Fibroblast of skin of abdomen (primary cell): ENCODE measurements at regions not wholly inside any gene's neighbourhood (a gene's known extent, or its start where the extent isn't known, plus 50 kb on each side); places are given as distances from the start of the nearest gene placed in this dataset.

ENCODE experiments used
- DNase-seq: peaks from one replicate; pipeline ENCODE4 v3.0.0-alpha.2; 2013

DNA sequence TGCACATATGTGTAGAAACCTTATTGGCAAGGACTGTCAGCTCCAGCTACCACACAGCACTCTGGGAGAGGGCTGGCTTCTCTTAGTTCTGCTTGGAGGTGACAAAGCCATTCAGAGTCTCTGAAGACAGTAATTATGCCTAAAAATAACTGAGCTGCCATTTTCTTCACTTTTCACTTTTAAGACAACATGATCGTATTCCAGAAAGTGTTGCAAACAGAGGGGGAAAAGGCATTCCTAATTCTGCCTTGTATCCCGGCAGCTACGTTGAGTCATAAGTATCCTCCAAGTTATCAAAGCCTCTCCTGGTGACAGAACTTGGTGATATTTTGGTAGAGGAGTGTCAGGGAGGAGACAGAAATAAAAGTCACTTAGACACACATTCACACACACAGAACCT lies 327.7 kb downstream of the HAPSTR1 start:
- no peak for DNase-seq

DNA sequence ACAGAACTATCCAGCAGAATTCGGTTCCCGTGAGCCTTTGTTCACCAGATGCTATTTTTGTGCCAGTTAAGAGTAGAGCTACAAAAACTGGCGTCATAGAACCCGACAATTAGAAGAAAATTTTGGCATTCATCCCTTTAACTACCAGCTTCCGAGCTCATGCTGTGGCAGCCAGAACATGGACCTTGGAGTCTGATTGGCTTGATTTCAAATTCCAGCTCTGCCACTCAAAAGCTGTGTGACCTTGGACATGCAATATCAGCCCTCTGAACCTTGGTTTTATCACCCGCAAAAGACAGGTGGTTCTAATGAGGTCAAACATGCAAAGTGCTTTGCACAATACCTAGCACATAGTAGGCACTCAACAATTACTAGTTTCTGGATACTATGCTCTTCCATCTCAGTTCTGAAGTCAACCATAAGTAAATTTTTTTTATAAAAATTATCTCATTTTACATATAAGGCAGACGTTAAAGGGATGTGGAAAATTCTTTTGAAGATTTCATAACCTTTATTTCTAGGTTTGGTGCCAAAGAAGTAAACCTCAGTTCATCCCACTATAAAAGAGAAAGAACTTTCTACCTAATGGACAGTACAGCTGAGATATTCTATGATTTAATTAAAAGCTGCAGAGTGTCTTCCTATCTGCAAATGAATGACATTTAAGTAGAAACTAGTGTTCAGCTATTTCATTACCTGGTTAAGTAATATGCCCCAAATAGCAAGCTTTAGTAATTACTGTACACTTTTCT lies 331.5 kb downstream of the HAPSTR1 start:
- no peak for DNase-seq

DNA sequence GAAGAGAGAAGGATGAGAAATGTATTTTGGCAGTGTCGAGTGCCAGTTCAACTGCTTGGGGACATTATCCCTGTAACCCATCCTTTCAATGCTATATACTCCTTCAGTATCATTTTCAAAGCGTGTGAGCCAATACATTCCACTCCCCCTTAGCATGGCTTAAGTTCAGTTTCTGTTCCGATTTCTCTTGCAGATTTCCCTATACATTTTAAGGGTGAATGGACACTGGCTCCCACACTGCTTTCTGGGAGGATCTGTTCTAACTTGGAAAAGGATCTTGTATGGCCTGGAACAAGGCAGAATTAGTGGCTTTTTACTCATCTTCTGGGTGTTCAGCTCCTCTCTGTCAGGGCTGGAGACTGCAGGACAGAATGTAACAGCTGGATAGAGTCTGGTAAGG lies 333.8 kb downstream of the HAPSTR1 start:
- DNase-seq: no peak

DNA sequence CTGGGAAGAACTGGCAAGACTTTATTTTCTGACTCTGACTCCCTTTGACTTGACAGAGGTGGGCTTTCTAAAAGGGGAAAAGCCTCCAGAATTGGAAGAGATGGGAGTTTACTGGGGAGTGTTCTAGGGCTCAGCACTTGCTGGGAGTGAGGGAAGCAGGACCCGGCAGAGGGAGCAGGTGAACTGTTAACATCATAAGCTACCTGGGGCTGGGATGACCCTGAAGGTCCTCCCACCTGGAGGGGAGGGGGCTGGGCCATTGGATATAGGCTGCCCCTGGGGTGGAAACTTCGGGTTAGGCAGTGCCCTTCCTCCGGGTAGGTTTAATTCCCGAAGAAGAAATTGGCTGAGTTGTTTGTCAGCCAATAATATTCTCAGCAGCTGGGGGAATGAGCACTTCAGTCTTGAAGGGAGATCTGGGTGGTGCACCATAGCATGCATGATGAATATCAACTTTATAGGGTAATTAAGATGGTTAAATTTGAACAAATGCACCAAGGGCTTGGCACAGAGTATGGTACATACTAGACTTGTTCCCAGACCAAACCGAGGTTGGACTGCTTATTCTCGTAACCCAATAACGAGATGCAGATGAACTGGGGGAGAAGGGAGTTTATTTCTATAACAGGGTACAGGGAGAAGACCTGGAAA lies 337.0 kb downstream of the HAPSTR1 start:
- DNase-seq: no peak

DNA sequence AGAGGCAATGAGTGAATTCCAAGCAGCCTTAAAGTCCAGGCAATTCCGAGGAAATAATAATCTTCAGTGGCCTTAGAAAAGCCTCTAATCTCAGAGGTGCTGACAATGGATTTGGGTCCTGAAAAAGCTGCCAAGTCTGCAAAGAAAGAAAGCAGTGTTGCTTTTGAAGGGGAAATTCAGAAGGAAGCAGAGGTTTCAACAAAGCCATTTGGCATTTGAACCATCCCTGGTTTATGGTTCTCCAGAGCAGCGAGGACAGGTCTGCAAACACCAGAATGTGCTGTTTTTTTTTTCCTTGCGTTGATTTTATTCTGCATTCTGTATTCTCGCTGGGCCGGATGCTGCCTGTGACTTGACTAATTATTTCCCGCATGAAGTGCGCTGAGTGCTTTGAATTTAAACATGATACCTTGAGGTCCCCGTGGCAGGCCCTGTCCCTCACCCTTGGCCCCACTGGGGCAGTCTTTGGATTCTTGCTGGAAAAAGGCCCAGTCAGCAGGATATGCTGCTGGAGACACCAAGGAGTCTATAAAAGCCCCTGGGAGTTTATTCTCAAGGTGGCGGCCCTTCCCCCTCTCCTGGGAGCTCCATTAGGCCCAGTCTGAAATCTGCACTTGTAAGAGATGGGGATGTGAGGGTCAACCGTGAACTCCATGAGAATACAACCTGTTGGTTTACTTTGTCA lies 338.3 kb downstream of the HAPSTR1 start:
- DNase-seq: no peak

DNA sequence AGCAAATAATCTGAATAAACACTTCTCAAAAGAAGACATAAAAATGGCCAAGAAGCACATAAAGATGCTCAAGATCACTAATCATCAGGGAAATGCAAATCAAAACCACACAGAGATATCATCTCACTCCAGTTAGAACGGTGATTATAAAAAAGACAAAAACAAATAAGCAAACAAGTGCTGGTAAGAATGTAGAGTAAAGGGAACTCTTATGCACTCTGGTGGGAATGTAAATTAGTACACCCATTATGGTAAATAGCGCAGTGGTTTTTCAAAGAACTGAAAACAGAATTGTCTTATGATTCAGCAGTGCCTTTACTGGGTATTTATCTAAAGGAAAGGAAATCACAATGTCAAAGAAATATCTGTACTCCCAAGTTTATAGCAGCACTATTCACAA lies 343.2 kb downstream of the HAPSTR1 start:
- no peak for DNase-seq

DNA sequence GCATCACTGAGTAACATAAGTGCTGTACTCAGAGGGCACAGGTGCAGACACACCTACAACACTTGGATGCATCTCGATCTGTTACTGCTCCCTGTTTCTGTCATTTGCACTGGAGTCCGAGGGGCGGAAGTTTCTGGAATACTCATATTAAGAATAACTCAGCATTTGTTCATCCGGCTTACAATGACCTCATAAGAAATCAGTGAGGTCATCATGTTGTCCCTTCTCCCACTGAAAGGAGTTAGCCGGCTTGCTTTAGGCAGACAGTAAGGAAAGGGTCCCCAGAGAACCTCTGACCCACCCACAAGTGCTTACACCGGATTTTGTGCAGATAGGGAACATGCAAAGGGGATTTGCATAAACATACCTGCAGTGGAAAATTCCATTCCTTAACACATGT lies 344.7 kb downstream of the HAPSTR1 start:
- DNase-seq: no peak

DNA sequence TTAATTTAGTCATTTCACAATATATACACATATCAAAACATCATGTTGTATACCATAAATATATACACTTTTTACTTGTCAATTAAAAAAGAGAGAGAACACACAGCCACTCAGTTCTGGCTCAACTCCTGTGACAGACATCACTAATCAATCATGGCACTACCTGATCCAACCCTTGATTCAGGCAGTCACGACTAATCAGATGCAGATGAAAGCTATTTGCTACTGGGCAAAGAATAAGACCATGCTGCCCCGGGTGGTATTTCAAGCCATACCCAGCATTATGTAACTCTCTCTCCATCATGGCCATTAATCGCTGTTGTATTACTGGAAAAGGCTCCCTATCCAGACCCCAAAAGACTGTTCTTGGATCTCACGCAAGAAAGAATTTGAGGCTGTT lies 345.7 kb downstream of the HAPSTR1 start:
- no peak for DNase-seq

DNA sequence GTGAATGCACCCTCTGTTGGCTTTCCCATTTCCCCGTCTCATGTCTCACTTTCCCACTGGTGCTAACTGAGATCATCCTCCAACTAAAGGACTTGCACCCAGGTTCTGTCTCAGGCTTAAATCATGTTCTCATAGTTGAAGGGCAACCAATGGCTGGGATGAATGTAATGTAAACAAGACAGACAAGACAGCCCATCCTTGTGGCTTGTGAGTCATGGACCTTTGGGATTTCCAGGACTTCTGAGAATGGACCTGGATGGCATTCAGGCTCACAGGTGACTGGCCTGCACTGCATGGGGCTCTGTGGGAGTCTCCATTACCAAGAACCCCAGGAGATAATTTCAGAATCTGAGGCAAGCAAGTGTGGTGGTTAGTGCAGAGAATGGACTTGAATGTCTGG lies 347.5 kb downstream of the HAPSTR1 start:
- no peak for DNase-seq

DNA sequence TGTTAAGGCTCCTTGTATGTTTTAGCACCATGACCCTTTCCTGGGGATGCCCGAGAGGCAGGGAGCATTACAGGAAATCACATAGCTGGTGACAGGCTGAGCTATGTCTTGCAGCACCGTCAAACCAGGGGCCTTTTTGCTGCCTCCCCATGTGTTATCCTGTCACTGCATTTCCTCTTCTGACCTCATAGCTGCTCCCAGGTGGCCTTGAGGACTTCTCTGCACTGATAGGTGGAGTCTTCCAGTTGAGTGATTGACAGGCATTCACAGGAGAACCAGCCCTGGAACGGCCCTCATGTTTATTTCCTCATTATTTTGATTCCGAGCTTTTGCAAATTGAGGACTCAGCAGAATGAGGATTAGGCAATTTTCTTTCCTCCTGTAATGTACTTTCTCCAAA lies 349.6 kb downstream of the HAPSTR1 start:
- DNase-seq: no peak

DNA sequence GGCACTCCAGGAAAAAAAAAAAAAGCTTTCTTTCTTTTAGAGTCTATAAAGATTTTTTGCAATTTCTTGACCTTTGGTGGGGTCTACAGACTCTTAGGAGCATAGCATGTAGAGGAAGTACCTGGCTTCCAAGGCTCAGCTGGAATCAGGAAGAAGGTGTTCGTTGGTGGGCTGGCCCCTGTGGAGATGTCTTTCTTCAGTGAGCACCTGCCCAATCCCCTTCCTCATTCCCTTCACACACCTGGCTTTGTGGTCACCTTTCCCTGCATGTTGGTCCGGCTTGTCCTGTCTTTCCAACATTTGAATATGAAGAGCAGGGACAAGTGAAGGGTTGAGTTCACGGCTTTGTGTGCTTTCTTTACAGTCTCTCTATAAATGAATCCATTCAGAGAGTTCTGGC lies 352.4 kb downstream of the HAPSTR1 start:
- DNase-seq: no peak

DNA sequence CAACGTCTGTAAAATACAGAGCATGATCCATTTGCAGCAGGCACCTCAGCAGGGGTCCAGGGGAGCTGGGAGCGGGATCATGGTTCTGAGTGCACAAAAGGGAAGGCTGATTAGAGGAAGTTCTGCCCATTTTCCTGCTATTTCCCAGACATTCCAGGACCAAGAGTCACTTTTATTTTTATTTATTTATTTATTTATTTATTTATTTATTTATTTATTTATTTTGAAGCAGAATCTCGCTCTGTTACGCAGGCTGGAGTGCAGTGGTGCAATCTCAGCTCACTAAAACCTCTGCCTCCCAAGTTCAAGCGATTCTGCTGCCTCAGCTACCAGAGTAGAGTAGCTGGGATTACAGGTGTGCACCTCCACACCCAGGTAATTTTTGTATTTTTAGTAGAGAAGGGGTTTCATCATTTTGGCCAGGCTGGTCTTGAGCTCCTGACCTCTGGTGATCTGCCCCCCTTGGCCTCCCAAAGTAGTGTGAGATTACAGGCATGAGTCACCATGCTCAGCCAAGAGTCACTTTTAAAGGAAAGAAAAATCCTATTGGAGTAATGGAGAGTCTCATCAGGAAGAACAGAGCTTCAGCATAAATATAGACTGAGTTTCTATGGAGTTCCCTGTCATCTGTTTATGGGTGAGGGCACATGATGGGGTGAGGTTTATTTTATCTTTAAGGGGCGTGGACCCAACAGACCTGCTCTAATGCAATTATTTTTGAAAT lies 355.2 kb downstream of the HAPSTR1 start:
- DNase-seq: no peak

DNA sequence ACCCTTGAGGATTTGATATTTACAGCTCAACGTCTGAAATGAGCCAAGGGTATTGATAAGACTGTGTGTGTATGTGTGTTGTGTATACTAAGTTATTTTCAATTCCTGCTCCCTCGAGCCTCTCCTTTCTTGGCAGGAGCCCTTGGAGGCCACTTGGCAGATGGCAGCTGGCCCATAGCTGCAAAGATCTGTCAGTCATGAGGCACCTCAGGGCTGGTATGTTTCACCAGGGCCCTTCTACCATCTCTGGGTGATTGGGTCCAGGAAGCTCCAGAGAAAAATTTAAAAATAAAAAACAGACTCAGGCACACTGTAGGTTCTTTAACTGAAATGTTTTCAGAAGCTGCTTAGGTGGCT lies 355.7 kb downstream of the HAPSTR1 start:
- DNase-seq: no peak

DNA sequence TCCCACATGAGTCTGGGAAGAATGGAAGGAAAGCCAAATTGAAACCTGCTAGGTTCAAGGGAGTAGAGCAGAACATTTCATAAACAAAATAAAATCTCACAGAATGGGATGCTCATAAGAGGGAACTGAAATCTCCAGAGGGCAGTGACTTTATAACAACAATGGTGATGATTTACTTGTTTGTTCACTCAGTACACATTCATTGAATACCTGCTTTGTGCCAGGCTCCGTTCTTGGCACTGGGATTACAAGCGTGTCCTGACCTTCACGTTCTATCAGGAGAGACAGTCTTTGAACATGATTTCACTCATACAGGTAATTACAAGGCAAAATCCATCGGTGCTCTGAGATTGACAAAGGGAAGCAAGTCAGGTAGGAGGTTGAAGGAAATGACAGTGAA lies 356.3 kb downstream of the HAPSTR1 start:
- no peak for DNase-seq

DNA sequence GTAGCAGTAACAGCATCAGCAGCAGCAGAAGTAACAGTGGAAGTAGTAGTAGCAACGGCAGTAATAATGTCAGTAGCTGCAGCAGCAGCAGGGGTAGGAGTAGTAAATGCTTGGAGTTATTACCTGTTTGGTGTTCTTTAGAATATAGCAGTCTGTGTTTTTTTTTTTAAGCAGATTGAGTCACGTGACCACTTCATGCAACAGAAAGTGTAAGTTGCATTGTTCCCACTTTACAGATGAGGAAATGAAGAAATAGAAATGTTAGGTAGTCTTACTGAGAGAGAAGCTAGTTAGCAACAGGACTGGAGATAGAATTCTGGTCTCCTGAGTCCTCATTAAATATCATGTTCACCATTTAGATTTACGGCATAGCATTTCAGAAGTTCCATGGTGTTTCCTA lies 358.2 kb downstream of the HAPSTR1 start:
- DNase-seq: no peak

DNA sequence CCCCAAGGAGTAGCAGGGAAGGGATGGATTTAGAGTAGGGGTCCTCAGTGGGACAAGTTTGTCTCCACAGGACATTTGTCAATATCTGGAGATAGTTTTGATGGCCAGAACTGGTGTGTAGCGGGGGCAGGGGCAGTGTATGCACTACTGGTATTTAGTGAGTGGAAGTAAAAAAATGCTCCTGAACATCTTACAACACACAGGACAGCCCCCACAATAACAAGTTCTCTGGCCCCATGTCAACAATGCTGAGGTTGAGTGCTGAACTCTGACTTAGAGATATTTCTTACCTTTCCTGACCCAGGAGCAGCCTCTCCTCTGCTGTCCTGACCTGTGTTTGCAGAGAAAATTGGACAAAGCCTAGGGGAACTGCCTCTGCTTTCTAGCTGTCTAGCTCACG lies 365.8 kb downstream of the HAPSTR1 start:
- no peak for DNase-seq

DNA sequence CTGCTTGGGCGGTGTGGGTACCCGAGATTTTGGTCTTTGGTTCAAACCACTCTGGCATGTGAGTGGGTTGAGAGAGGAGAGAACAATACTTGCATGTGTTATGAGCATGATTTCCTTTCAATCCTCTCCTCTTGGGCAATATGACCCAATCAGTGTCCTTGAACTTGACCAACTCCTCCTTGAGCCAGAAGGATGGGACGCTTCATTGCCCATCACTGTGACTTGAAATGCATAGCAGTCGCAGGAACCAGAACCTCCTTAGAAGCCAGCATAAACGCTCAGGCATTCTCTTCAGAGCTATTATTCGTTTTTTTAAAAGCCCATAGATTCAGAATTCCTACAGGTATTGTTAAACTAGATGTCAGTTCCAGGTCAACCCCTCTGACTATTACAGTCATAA lies 367.4 kb downstream of the HAPSTR1 start:
- DNase-seq: no peak

DNA sequence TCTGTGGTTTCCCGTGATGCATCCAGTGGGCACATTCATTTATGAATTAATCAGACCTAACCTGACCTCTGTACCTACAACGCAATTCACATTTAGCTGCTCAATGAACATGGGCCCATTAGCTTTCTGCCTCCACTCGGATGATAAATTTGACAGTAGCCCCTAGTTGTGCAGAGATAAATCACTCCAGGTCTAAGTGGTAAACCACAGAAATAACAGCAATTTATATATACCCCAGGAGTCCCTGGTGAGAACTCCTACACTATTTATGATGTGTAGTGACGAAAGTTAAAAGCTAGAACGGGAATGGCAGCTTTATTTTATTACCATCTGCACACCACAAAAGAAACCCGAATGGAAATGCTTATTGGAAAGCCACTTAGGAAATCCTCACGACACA lies 371.5 kb downstream of the HAPSTR1 start:
- DNase-seq: no peak

DNA sequence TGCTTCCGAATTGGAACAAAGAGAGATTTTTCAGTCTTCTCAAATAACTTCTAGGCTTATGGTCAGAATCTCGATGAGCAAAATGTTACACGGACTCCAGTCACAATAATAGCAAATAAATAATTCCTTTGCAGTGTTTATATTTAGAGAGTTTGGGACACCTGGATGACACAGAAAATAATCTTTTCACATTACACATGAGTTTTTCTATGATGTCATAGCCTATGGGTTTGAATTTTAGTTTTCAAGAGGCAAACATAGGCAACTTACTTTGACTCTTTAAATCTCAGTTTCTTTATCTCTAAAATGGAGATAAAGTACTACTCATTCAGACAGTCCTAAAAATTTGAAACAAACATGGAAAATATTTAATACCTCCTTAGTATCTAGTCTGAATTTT lies 372.0 kb downstream of the HAPSTR1 start:
- DNase-seq: no peak

DNA sequence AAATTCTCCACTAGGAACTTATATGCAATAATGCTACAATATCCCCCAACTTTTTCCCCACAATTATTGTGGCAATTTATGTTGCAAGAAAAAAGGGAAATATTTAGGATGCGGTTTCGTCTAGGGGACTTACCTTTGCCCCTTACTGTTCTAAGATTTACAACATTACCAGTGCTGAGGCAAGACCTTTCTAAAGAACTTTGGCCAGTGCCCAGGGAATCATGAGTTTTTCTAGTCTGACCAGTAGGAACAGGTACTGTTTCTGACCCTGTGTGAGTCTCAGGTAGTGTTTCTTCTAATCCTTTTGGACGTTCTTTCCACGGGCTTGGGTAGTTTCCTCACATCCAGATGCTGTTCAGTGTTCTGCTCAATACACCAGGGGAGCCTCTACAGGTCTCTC lies 373.7 kb downstream of the HAPSTR1 start:
- DNase-seq: no peak

DNA sequence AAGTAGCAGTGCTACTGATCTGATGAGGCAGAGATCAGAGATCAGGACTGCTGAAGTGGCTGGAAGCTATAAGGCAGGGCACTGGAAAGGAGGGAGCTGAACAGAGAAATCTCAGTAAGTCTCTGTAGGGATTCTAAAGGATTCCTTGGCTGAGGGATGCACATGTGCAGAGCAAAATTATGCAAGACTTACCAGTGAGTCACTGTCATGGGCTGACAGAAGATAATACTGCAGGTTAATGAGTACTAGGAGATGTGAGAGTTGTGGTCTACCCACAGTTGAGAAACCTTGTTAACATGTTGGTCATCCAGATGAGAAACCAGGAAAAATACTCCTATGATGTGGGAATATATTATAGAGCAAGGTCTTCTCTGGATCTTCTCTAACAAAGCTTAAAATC lies 378.1 kb downstream of the HAPSTR1 start:
- DNase-seq: peak; percentile 21

DNA sequence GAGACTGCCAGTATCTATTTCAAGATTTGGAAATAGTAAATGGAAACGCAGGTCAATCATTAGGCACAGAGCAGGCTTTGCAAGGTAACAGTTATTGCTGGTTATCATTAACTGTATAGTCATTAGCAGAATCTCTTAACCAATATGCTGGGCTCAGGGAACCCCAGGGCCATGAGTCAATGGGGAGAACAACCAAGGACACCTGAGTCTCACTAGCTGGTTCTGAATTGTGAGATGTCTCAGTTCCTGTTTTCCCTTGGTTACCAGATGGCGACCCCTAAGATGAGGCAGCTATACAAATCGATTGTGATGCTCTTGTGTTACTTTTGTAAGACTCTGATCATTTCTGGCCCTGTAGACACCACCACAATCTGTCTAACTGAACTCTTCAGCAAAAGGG lies 385.3 kb downstream of the HAPSTR1 start:
- DNase-seq: no peak

DNA sequence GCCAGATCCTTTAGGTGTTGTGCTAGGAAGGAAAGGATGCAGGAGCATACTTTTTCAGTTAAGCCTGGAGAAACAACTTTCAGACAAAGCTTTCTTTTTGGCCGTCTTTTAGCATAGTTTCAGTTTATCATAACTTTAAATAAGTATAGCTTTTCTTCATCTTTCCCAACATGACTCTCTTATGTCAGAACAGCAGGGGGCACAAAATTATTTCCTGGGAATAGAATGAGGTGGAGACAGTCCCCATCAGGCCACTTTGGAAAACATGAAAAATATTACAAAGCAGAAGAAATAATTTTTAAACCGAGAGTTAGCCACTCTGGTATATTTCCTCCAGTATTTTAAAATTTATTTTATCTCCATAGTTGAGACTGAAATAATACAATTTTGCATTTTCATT lies 387.6 kb downstream of the HAPSTR1 start:
- no peak for DNase-seq

DNA sequence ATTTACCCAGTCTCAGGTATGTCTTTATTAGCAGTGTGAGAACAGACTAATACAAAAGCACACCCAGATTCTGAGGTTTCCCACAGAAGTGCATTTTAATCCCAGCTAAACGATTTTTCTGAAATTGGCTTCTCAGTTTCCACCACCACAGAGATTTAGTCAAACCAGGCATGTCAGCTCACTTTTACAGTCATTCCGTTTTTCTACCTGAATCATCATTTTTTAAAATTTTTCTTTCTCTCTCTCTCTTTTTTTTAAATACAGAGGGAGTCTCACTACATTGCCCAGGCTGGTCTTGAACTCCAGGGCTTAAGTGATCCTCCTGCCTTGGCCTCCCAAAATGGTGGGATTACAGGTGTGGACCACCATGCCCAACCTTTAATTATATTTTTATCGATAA lies 389.1 kb downstream of the HAPSTR1 start:
- DNase-seq: no peak
